ENCODE measurements at regions not wholly inside any gene's neighbourhood (a gene's known extent, or its start where the extent isn't known, plus 50 kb on each side); places are given as distances from the start of the nearest gene placed in this dataset.

DNA sequence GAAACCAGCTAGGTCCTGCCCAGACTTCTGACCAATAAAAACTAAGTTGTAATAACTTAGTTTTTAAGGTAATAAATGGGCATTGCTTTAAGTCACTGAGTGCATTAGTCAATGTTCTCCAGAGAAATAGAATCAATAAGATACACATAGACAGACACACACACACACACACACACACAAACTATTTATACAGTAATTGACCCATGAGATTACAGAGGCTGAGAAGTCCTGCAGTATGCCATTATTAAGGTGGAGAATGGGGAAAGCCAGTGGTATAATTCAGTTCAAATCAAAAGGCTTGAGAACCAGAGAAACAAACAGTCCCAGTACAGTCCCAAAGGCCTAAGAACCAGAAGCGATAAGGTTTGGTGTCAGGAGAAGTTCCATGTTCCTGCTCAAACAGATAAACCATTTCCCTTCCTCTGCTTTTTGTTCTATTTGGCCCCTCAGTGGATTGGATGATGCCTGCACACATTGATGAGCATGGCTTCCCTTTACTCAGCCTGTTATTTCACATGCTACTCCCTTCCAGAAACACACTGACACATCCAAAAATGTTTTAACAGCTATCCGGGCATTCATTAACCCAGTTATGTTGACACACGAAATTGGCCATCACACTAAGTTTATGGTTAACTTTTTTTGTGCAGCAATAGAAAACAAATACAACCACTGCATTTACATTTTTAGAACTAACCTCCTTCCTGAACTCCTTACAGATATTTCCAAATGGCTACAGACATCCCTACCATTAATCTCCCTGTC is 828.2 kb upstream of the NCAM2 start:
- TF ChIP-seq USF1 (IDR thresholded peaks at IDR 0.05) (no peak), EP300 (IDR thresholded peaks at IDR 0.05; ENCODE audit: borderline replicate concordance) (no peak), RAD21 (IDR thresholded peaks at IDR 0.05; ENCODE audit: low read depth) (no peak), FOXM1 (IDR thresholded peaks at IDR 0.05; ENCODE audit: borderline replicate concordance, low read depth) (no peak), CEBPB (IDR thresholded peaks at IDR 0.05) (no peak), NFIC (IDR thresholded peaks at IDR 0.05) (no peak), MAX (IDR thresholded peaks at IDR 0.05) (no peak), YY1 (IDR thresholded peaks at IDR 0.05; ENCODE audit: low read depth) (no peak), EGR1 (IDR thresholded peaks at IDR 0.05) (no peak), TEAD4 (IDR thresholded peaks at IDR 0.05) (no peak), TAF1 (IDR thresholded peaks at IDR 0.05; ENCODE audit: low read depth) (no peak)
- TF ChIP-seq, protein P1, sequence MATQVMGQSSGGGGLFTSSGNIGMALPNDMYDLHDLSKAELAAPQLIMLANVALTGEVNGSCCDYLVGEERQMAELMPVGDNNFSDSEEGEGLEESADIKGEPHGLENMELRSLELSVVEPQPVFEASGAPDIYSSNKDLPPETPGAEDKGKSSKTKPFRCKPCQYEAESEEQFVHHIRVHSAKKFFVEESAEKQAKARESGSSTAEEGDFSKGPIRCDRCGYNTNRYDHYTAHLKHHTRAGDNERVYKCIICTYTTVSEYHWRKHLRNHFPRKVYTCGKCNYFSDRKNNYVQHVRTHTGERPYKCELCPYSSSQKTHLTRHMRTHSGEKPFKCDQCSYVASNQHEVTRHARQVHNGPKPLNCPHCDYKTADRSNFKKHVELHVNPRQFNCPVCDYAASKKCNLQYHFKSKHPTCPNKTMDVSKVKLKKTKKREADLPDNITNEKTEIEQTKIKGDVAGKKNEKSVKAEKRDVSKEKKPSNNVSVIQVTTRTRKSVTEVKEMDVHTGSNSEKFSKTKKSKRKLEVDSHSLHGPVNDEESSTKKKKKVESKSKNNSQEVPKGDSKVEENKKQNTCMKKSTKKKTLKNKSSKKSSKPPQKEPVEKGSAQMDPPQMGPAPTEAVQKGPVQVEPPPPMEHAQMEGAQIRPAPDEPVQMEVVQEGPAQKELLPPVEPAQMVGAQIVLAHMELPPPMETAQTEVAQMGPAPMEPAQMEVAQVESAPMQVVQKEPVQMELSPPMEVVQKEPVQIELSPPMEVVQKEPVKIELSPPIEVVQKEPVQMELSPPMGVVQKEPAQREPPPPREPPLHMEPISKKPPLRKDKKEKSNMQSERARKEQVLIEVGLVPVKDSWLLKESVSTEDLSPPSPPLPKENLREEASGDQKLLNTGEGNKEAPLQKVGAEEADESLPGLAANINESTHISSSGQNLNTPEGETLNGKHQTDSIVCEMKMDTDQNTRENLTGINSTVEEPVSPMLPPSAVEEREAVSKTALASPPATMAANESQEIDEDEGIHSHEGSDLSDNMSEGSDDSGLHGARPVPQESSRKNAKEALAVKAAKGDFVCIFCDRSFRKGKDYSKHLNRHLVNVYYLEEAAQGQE (IDR thresholded peaks at IDR 0.05; ENCODE audit: low read depth): no peak
